ENCODE measurements at regions not wholly inside any gene's neighbourhood (a gene's known extent, or its start where the extent isn't known, plus 50 kb on each side); places are given as distances from the start of the nearest gene placed in this dataset.

GRCh38 chr2:126172631-126173184 is 483.2 kb upstream of the GYPC start:
- SMC1A ChIA-PET (ENCODE audit: uncharacterized antibody, unreplicated experiment), result no interaction called here
- WGBS (ENCODE audit: insufficient coverage, insufficient replicate concordance, low lambda C conversion rate, missing lambda C conversion rate), result 47% methylated on average over 6 of the region's 6 CpGs
- TF ChIP-seq STAT3 (IDR thresholded peaks at IDR 0.05; ENCODE audit: low read depth, low read length), result no peak
- no peak for TF ChIP-seq NBN (IDR thresholded peaks at IDR 0.05)
- TF ChIP-seq CTCF (IDR thresholded peaks at IDR 0.05 in 2 of 3, conservative IDR thresholded peaks at IDR 0.05 in 1 of 3; ENCODE audit: control insufficient read depth in 2 of 3, extremely low read depth in 1 of 3, insufficient read depth in 1 of 3, low read depth in 3 of 3, low read length in 3 of 3), result no peak
- no peak for TF ChIP-seq RAD21 (IDR thresholded peaks at IDR 0.05; ENCODE audit: insufficient read depth, low read depth, low read length)
- no peak for TF ChIP-seq FOXM1 (IDR thresholded peaks at IDR 0.05; ENCODE audit: low read depth, low read length)
- TF ChIP-seq GABPA (IDR thresholded peaks at IDR 0.05; ENCODE audit: low read depth), result no peak
- no peak for TF ChIP-seq SUZ12 (IDR thresholded peaks at IDR 0.05; ENCODE audit: unreplicated experiment)
- no peak for TF ChIP-seq PAX5 (IDR thresholded peaks at IDR 0.05; ENCODE audit: borderline replicate concordance, low read depth, low read length)
- TF ChIP-seq NFYA (IDR thresholded peaks at IDR 0.05; ENCODE audit: borderline replicate concordance, low read depth, low read length), result no peak
- TF ChIP-seq HDAC6 (IDR thresholded peaks at IDR 0.05; ENCODE audit: unreplicated experiment), result no peak
- TF ChIP-seq WRNIP1 (IDR thresholded peaks at IDR 0.05; ENCODE audit: borderline replicate concordance, low read depth, low read length), result no peak
- TF ChIP-seq SP1 (IDR thresholded peaks at IDR 0.05; ENCODE audit: low read depth, low read length), result no peak
- TF ChIP-seq RFX5 (IDR thresholded peaks at IDR 0.05; ENCODE audit: low read depth, low read length), result no peak
- no peak for TF ChIP-seq TAF1 (IDR thresholded peaks at IDR 0.05; ENCODE audit: borderline replicate concordance, low read depth, low read length)
- intact Hi-C loops (cut with micrococcal nuclease; ENCODE audit: unreplicated experiment), result no loop called here
- POLR2A ChIA-PET, result no interaction called here
- Histone ChIP-seq H3K36me3 (ENCODE audit: control insufficient read depth in 2 of 2, insufficient read depth in 2 of 2, low read length in 1 of 2) (no peaks in the 10 kb centered on the region), H4K20me1 (ENCODE audit: control insufficient read depth, insufficient read depth) (no peaks in the 10 kb centered on the region), H3K27me3 (replicated peaks in 1 of 2; ENCODE audit: control insufficient read depth in 2 of 2, insufficient read depth in 2 of 2, low read length in 1 of 2) (no peaks in the 10 kb centered on the region), H3K27ac (ENCODE audit: control insufficient read depth, insufficient read depth) (no peak overlapping the region), H3K4me3 (no peak overlapping the region), H3K4me2 (ENCODE audit: control insufficient read depth, insufficient read depth) (no peak overlapping the region), H3K4me1 (ENCODE audit: control insufficient read depth, insufficient read depth, low read length) (no peaks in the 10 kb centered on the region), H3K9me3 (replicated peaks; ENCODE audit: control insufficient read depth, insufficient read depth, low read length) (no peaks in the 10 kb centered on the region), H2AFZ (ENCODE audit: control insufficient read depth, low read depth, low read length) (no peak overlapping the region), H3K79me2 (ENCODE audit: control insufficient read depth, insufficient read depth, low read length) (no peaks in the 10 kb centered on the region), H3K9ac (ENCODE audit: control insufficient read depth, insufficient read depth, low read length) (no peak overlapping the region)
- CTCF ChIA-PET, result no interaction called here
- DNase-seq (ENCODE audit: low read depth, low spot score) (no peak), FAIRE-seq (no peak), ATAC-seq (no peak)
- RAD21 ChIA-PET (ENCODE audit: unreplicated experiment), result no interaction called here
- in situ Hi-C loops (cut with MboI), result no loop called here
- no TSS peak for BruUV-seq (replicated peaks)

Data from GM12878 (cell line).